ENCODE measurements at regions not wholly inside any gene's neighbourhood (a gene's known extent, or its start where the extent isn't known, plus 50 kb on each side); places are given as distances from the start of the nearest gene placed in this dataset.

- H3K4me3 ChIP-seq (ENCODE audit: low read depth, low read length), result no peak overlapping the region
- TF ChIP-seq CTCF (IDR thresholded peaks at IDR 0.05; ENCODE audit: low read depth, low read length, missing control alignments), result no peak
- in situ Hi-C loops (cut with HindIII; ENCODE audit: low sequenced_read_pairs), result no loop called here
- DNase-seq (ENCODE audit: low read depth), result no peak
These were observed 296.9 kb upstream of the CYRIA start for GRCh38 chr2:16962505-16962904.

GRCh38 chr2:16960579-16960978, 294.9 kb upstream of the CYRIA start:
- in situ Hi-C loops (cut with HindIII; ENCODE audit: low sequenced_read_pairs), result no loop called here
- no peak for TF ChIP-seq CTCF (IDR thresholded peaks at IDR 0.05; ENCODE audit: low read depth, low read length, missing control alignments)
- no peak overlapping the region for H3K4me3 ChIP-seq (ENCODE audit: low read depth, low read length)
- DNase-seq (ENCODE audit: low read depth), result no peak

- no peak for TF ChIP-seq CTCF (IDR thresholded peaks at IDR 0.05; ENCODE audit: low read depth, low read length, missing control alignments)
- no peak for DNase-seq (ENCODE audit: low read depth)
- no peak overlapping the region for H3K4me3 ChIP-seq (ENCODE audit: low read depth, low read length)
- in situ Hi-C loops (cut with HindIII; ENCODE audit: low sequenced_read_pairs), result no loop called here
These were observed 292.6 kb upstream of the CYRIA start for GRCh38 chr2:16958266-16958665.

- TF ChIP-seq CTCF (IDR thresholded peaks at IDR 0.05; ENCODE audit: low read depth, low read length, missing control alignments), result no peak
- H3K4me3 ChIP-seq (ENCODE audit: low read depth, low read length), result no peak overlapping the region
- in situ Hi-C loops (cut with HindIII; ENCODE audit: low sequenced_read_pairs), result no loop called here
- DNase-seq (ENCODE audit: low read depth), result no peak
These were observed 287.2 kb upstream of the CYRIA start for GRCh38 chr2:16952805-16953204.

- no peak overlapping the region for H3K4me3 ChIP-seq (ENCODE audit: low read depth, low read length)
- no peak for DNase-seq (ENCODE audit: low read depth)
- in situ Hi-C loops (cut with HindIII; ENCODE audit: low sequenced_read_pairs), result no loop called here
- TF ChIP-seq CTCF (IDR thresholded peaks at IDR 0.05; ENCODE audit: low read depth, low read length, missing control alignments), result no peak
These were observed 286.7 kb upstream of the CYRIA start for GRCh38 chr2:16952368-16952767.

- no peak overlapping the region for H3K4me3 ChIP-seq (ENCODE audit: low read depth, low read length)
- in situ Hi-C loops (cut with HindIII; ENCODE audit: low sequenced_read_pairs), result no loop called here
- no peak for TF ChIP-seq CTCF (IDR thresholded peaks at IDR 0.05; ENCODE audit: low read depth, low read length, missing control alignments)
These were observed 284.8 kb upstream of the CYRIA start for GRCh38 chr2:16950436-16950835.

GRCh38 chr2:16948710-16949109, 283.1 kb upstream of the CYRIA start:
- in situ Hi-C loops (cut with HindIII; ENCODE audit: low sequenced_read_pairs), result no loop called here
- no peak for DNase-seq (ENCODE audit: low read depth)
- no peak for TF ChIP-seq CTCF (IDR thresholded peaks at IDR 0.05; ENCODE audit: low read depth, low read length, missing control alignments)
- no peak overlapping the region for H3K4me3 ChIP-seq (ENCODE audit: low read depth, low read length)

More at GRCh38 chr2:16950436-16950835, 284.8 kb upstream of the CYRIA start:
- DNase-seq (ENCODE audit: low read depth), result peak; percentile 24
